A673 (cell line): ENCODE measurements at regions not wholly inside any gene's neighbourhood (a gene's known extent, or its start where the extent isn't known, plus 50 kb on each side); places are given as distances from the start of the nearest gene placed in this dataset.

Source experiments
- CTCF ChIP-seq: fragments of 300-800, 200-600 bp; sonication (generic); conservative IDR thresholded peaks from 2 replicates; pipeline ENCODE4 v1.5.1; 2017; ENCODE audit warnings: low read depth, mild to moderate bottlenecking, antibody characterized with exemption, low read length, moderate library complexity, mixed read lengths
- EZH2 ChIP-seq: fragments of 200-600 bp; sonication (generic); IDR thresholded peaks from 2 replicates; pipeline ENCODE4 v1.6.1; 2017; ENCODE audit warnings: borderline replicate concordance, low read depth, mild to moderate bottlenecking, mixed read lengths, antibody characterized with exemption, low read length; ENCODE audit not compliant: poor library complexity, severe bottlenecking

- no peak for TF ChIP-seq CTCF
- TF ChIP-seq EZH2: no peak
Measured at GRCh38 chr11:22089609-22090008, 103.3 kb upstream of the ANO5 start.
